Kidney capillary endothelial cell (primary cell): ENCODE measurements at regions not wholly inside any gene's neighbourhood (a gene's known extent, or its start where the extent isn't known, plus 50 kb on each side); places are given as distances from the start of the nearest gene placed in this dataset.
"Not testable (repeated sequence)": the region's sequence is repeated elsewhere in the genome, so short reads cannot be mapped to it uniquely, and the experiment has no call there.

Experiments
- DNase-seq: peaks from one replicate; pipeline ENCODE4 v3.0.0-alpha.2; 2018; ENCODE audit warnings: low spot score

DNA sequence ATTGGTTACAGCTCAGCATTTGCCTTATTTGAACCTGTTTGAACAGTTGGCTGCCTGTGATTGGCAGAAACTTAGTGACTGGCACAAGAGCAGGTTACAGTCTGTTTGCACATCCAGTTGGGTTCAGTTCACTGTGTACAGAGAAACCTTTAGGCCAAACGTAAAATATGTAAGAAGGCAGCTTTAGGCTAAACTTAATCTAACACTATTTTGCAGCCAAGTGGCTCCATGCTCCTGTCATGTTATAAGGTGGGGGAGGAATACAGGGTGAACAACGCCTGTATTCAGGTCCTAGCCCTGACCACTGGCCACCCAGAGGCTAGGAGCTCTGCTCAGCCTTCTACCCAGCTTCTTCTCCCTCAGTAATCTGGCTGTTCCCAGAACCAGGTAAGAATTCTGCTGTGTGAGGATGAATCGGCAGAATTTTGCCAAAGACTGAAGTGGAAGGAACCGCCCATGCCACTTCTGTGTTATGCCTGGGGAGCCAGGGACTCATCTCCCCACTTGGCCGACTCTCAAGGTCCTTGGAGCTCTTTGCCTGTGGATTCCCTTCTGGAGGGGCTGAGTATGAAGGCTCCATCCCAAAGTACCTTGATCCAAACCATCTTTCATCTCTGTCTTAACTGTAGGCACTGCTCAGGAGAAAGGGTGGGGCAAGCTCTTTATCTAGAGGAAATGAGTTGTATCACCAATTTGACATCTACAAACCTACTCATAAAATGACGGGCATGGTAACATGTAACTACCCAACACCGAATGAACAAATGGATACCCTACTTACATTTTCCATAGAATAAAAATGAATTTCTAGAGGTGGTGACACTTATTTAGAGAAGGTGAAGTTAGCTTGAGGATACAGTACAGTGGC lies 164.4 kb upstream of the NAMPT start:
- no peak for DNase-seq

DNA sequence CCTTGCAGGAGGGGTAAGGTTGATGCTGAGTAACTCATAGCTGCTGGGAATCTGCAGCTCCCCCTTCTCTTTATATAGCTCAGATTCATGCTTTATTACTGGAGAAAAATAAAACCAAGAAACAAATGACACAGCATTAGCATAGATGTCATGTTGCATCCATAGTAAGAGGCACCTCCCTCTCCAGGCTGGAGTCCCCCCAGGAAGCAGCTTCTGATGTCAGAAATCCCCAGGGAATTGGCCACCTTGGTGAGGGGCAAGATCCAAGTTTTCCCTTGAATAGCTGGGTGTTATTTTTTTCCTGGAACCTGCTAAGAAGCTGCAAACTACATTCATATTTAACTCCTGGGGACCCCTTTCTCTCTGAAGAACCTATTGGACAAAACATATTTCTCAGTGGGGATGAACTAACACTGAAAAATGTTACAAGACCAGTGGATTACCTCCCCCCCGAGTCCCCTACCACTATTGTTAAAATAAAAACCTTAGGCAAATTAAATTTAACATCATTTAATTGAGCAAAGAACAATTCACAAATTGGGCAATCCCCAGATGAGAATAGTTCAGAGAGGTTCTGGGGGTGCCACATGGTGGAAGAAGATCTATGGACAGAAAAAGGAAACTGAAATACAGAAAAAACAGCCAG lies 163.7 kb upstream of the NAMPT start:
- no peak for DNase-seq

DNA sequence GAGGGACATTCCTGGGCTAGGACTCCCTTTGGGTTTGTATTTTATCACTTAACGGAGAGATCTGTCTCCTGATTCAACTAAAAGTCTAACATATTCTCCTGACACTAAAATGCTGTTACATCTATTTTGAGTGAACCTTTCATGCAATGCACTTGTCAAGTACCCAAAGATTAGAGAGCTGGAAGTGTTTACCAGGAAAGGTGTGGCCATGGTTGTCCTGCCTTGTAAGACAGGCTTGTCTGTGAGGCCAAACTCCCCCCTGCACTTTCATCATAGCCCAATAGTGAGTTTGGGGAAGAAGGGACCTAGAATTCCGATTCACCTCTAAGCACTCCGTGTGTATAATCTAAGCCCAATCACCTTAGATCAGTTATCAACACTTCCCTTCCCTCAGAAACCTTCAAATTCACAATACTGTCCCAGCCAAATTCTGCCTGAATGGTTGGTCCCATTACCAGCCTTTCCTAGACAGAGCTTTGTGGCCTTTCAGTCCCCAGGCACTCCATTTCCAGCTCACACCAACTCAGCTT lies 162.6 kb upstream of the NAMPT start:
- DNase-seq = no peak

DNA sequence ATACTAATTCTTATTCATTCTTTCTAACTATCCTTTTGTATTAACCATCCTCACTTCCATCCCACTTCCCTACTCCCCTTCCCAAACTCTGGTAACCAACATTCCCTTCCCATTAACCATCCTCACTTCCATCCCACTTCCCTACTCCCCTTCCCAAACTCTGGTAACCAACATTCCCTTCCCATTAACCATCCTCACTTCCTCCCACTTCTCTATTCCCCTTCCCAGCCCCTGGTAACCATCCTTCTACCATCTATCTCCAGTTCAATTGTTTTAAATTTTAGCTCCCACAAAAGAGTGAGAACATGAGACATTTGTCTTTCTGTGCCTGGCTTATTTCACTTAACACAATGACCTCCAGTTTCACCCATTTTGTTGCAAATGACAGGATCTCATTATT lies 160.6 kb upstream of the NAMPT start:
- not testable (repeated sequence) for DNase-seq

DNA sequence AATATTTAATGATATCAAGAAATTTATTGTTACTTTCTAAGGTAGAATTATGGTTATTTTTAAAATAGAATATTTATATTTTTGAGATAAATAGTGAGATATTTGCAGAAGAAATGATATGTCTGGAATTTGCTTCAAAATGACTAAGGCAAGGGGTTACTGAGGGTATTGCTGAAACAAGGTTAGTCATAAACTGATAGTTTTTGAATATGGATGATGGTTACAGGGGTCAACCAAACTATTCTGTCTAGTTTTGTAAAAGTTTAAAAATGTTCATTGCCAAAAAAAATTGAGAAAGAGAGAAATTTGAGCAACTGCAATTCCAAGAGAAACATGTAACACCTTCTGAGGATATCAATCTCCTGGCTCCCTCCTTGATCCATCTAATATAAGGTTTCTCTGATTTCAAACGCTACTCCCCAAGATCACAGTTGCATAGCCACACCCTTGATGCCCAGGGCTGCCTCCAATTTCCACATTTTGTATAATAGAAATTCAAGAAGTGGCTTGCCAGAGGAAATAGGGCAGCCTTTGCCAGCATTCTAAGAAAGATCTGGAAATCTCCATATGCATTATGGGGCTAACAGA lies 159.4 kb upstream of the NAMPT start:
- no peak for DNase-seq

DNA sequence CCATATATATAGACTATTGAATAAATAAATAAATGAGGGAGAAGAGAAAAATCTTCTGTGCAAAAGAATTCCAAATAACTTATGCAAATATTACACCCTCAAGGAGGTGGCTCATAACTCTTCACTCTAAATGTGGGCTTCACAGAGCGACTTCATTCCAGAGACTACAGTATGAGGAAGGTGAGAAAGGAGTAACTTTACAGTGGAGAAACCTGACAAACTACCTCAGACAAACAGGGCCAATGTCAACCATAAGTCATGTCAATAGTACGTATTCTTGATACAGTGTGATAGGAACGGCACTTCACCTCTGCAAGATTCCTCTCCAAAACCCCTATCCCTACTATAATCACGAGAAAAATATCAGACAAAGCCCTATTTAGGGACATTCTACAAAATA lies 158.4 kb upstream of the NAMPT start:
- no peak for DNase-seq

DNA sequence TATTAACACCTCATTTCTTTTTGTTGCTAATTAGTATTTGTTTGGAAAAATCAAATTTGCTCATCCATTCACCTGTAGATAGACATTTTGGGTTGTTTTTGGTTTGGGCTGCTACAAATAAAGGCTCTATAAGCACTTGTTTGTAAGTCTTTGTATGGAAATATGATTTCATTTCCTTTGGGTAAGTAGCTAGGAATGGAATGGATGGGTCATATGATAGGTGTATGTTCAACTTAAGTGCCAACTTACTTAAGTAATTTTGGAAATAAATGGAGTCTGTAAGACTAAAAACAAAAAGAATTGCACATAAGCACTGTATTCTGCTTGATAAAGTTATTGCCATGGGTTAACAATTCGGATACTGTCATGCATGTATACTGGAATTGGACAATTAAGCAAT lies 157.7 kb upstream of the NAMPT start:
- DNase-seq = no peak

DNA sequence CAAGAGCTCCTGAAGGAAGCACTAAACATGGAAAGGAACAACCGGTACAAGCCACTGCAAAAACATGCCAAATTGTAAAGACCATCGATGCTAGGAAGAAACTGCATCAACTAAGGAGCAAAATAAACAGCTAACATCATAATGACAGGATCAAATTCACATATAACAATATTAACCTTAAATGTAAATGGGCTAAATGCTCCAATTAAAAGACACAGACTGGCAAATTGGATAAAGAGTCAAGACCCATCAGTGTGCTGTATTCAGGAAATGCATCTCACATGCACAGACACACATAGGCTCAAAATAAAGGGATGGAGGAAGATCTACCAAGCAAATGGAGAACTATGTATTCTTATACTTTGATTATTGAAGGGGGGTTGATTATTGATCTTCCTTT lies 156.6 kb upstream of the NAMPT start:
- not testable (repeated sequence) for DNase-seq

DNA sequence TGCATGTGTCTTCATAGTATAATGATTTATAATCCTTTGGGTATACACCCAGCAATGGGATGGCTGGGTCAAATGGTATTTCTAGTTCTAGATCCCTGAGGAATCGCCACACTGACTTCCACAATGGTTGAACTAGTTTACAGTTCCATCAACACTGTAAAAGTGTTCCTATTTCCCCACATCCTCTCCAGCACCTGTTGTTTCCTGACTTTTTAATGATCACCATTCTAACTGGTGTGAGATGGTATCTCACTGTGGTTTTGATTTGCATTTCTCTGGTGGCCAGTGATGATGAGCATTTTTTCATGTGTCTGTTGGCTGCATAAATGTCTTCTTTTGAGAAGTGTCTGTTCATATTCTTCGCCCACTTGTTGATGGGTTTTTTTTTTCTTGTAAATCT lies 152.2 kb upstream of the NAMPT start:
- DNase-seq = not testable (repeated sequence)

DNA sequence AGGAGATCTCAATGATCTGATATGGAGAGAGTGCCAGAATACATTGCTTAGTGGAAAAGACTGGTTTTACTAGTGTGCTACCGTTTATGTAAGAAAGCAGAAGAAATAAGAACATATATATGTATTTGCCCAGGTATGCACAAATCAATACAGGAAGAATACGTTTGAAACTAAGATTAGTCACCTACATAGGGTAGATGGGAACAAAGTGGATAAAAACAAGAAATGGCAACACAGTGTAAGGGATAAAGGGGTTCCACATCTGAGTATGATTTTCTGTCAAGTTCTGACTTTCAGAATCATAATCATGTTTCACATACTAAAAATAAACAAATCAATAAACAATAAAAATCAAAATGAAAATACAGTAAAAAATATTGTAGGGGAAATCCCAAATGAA lies 148.6 kb upstream of the NAMPT start:
- no peak for DNase-seq

DNA sequence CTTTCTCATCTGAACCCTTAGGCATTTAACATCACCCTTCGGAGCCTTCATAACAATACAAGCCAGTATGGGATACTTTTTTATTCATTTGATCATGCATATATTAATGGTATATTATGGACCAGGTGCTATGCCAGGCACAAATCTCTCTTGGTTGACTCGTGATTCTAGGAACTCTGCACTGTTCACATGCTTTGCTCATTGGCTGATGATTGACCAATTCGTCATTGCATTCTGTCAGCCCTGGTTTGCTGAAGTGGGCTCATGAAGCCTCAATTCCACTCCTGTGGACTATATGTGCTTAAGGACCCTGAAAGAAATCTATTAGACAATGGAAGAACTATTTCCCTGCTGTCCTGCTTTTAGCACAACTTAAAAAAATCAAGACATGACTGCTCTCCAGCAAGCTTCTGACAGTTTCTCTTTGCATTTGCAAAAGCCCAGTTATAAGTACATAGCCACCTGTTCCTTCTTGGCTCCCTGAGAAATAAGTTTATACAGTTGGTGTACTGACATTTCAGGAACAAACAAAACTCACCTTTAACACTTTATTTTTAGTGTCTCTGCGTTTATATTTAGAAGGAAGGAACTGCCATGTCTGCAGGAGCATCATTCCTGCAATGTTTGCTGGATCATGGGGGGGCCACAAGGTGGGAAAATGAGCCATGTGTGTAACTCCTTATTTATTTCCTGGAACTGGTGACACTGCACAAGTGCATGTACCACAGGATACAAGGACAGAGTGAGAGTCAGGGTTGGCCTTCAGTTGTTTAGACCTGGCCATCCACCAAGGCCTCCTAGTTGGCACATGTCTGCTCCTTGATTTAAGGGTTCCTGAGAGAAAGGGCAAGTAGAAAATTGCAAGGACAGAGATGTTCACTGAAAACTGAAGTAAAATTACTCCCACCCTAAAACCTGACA lies 146.0 kb upstream of the NAMPT start:
- DNase-seq = no peak

DNA sequence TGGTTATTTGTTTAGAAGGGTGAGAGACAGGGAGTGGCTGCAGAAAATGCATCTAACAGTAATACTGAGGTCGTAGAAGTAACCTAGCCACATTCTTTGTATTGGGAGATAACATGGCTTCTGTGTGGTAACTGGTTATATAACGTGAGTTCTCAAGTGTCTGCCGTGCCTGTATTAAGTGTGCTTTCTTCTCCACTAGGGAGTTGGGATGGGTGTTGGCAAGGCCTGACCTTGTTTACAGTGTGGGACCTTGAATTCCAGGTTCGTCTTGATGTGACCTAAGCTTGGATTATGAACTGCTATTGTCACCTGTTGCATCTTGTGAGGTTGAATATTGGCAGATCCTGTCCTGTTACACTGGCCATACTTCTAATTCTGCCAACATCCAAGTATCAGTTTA lies 145.3 kb upstream of the NAMPT start:
- DNase-seq = no peak

DNA sequence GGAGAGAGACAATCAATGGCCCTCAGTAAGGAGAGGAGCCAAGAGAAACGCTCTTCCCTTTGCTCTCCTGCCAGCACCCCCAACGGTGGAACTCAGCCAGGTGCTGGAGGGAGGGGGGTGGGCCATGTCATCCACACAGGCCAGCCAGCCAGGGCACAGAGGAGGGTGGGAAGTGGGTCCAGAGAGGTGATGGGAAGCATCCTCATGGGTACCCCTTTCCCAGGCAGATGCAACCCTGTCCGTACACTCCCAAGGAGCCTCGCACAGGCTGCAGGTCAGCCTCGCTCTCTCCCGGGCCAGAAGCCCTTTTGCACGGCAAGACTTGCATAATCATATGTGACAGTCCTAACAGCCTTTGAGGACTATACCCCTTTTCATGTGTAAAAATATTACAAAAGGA lies 142.0 kb upstream of the NAMPT start:
- DNase-seq = no peak

DNA sequence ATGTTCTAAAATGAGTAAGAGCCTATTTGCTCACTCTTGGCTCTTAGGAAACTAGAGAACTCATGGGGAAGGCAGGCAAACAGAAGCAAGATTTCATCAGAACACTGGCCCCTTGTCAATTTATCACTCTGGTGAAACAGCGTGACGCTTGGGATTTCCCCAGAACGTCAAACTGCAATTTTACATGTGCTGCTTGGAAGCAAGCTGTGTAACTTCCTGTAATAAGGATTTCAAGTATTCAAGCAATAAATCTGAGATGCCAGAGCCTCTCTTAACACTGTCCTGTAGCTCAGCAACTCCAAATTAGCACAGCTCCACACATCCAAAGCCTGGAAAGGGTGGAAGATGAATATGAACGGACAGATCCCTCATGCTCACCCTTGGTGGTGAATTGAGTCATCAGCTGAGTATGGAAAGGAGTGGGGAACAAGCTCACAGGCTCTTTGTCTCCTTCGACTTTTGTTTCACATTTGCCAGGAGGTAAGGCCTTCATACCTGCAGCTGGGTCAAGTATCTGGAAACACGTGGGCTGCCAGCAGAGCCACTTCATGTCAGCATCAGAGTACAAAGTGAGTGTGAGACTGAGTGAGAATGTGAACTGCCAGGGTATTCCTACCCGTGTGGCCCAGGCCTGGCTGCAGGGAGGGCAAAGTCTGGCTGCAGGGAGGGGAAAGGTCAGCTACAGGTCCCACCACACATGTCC lies 140.4 kb upstream of the NAMPT start:
- DNase-seq = no peak

DNA sequence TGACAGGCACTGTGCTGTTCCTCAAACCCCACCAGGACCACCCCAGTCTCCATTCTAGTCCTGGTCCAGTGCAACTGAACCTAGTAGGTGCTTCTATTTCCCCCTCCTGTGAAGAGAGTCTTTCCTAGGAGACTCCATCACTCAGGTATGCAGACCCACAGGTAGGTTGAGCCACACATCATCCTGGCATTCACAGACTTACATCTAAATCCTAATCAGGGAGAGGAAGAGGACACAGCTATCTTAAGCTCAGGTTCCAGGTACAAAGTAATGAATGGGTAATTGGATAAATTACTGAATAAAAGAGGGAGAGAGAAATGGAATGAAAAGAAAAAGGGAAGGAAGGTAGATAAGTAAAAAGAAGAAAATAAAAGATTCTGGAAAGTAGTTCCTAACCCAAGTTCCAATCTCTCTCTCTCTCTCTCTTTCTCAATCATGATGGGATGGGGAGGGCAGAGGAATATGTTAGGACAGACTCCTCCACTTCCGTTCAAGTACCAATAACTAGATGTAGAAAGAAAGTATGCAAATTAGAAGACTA lies 139.8 kb upstream of the NAMPT start:
- DNase-seq = no peak

DNA sequence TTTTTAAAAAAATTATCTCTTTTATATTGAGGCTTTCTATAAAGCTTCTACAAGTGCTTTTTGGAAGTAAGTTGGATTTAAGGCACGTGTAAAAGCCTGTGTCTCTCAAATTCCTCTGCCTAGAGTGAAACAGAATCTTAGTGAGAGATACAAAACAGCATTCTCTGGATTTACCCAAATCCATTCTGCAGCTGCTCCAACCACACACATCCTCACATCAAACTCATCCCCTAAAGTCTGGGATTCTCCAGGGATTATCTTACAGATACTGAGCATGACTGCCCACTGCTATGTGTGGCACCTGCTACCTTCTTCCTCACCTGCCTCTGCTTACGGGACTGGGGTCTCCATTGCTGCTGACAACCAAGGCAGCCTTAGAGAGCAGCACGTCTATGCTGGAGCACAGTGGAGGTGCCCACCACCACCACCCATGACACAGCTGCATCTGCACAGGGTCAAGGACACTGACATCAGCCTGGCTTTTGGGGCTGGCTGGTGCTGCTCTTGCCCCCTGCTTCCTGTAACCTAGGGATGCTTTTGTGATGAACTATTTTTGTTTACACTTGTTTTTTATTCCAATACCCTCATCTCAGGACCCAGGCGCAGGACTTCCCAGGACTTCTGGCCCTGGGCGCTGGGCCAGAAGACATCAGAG lies 139.2 kb upstream of the NAMPT start:
- no peak for DNase-seq

DNA sequence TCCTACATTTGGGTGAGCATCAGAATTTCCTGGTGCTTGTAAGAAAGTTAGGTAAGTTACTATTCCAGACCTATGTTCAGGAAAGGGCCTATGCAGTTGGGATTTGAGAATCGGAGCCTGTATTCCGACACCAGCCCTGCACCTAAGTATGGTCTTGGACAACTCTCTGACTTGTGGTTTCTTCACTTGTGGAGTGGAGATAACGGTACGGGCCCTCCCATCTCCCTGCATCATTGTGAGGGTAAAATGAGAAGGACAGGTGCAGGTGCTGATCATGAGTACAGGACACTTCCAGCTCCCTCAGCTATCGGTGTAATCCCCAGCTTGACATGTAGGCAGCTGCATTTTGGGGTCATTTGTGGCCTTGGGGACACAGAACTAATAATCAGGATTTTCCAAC lies 138.3 kb upstream of the NAMPT start:
- no peak for DNase-seq

DNA sequence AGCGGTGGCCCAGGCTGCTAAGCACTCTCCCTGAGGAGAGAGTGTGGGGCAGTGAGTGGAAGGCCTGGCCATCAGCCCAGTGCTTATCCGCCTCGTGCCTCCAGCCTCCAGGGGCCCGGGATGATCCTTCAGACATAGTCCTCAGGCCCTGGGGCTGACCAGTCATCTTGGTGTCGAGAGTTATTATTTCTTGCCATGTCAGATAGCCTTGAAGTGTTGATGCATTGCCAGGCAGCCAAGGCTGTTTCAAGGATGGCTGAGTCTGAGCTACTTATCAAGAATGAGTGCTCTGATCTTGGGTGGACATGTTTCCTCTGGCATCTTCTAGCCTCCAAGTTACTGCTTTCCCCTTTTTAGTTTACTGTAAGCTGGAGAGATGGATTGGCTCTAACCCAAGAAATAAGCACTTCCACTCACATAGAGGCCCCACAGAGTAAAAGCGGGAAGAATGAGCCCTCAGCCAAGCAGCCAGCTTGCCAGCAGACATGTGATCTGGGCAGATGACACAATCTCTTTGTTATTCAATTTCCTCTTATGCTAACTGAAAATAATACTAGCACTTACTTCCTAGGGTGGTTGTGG lies 136.5 kb upstream of the NAMPT start:
- DNase-seq = peak; percentile 37

DNA sequence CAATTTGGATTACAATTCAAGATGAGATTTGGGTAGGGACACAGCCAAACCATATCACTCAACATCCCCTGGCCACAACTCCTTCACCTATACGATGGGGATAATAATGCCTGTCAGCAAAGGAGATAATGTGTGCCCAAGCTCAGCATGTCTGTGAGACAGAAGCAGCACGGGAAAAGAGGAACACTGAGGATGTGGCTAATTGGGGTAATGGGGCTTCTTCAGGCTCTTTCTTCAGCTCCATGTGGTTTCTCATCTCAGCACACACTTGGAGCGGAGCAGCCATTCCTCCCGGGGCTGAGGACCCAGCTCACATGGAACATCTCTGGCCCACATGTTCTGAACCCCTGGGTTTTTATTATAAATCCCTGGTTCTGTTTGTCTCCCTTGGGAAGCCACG lies 136.0 kb upstream of the NAMPT start:
- no peak for DNase-seq

DNA sequence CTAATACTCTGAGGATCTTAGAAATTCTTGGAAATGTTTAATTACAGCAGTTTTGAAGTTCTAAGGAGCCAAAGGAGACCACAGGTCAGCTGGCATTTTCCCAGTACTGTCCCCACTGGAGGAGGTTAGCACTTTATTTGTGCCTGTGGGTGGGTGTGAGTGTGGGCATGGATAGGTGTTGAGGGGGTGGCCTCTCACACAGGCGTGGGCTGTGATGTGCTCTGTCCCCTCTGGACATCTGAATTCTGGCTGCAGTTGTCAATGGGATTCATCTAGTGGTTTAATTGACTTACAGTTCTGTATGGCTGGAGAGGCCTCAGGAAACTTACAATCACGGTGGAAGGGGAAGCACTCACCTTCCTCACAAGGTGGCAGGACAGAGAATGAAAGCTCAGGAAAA lies 135.4 kb upstream of the NAMPT start:
- no peak for DNase-seq
